Urinary bladder (tissue), 3 donors: ENCODE measurements at regions not wholly inside any gene's neighbourhood (a gene's known extent, or its start where the extent isn't known, plus 50 kb on each side); places are given as distances from the start of the nearest gene placed in this dataset.

ENCODE experiments used
- DNase-seq: peaks from one replicate; pipeline ENCODE4 v3.0.0-alpha.2; 2015; ENCODE audit errors: extremely low spot score
- H3K27ac ChIP-seq: one replicate; pipeline ENCODE4 v1.5.1; 2013; ENCODE audit warnings: low read depth, mild to moderate bottlenecking, moderate library complexity
- H3K36me3 ChIP-seq: one replicate; pipeline ENCODE4 v1.6.1; 2013; ENCODE audit warnings: mild to moderate bottlenecking, moderate library complexity; ENCODE audit not compliant: insufficient read depth
- H3K4me1 ChIP-seq: one replicate; pipeline ENCODE4 v1.6.1; 2013; ENCODE audit warnings: mild to moderate bottlenecking, moderate library complexity; ENCODE audit not compliant: insufficient read depth
- H3K4me3 ChIP-seq: one replicate; pipeline ENCODE4 v1.5.1; 2013; ENCODE audit warnings: low read depth, low read length
- WGBS: extraction: QIAGEN DNeasy Blood & Tissue Kit; methylation state at CpG from one replicate; pipeline ENCODE4 v1.1.7; 2013; 5-methylcytosine and 5-hydroxymethylcytosine counted together
- donor health status: healthy with polysubstance abuse.
- donor health status: healthy.

DNA sequence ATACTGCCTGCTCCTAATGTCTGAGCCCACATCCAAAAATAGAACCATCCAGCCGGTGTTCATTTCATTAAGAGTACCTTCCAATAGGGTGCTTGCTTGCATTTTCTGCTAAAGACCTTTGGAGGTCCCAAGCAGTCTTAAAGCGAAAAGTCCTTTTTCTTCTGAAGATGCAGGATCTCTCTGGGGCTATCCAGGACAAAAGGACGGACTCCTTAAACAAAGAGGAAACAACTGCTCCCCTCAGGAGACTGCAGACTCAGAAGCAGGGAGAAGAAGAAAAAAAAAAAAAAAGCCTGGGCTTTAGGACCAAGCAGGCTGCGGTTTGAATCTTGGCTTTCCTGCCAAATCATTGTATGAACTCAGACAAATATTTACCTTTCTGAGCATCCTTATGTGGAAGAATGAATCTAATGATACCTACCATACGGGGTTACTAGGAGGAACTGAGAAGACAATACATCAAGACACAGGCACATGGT lies 204.0 kb downstream of the PLPP3 start:
- Histone ChIP-seq H3K27ac (no peak overlapping the region), H3K4me1 (peaks cover 3% of the 10 kb centered on the region)

DNA sequence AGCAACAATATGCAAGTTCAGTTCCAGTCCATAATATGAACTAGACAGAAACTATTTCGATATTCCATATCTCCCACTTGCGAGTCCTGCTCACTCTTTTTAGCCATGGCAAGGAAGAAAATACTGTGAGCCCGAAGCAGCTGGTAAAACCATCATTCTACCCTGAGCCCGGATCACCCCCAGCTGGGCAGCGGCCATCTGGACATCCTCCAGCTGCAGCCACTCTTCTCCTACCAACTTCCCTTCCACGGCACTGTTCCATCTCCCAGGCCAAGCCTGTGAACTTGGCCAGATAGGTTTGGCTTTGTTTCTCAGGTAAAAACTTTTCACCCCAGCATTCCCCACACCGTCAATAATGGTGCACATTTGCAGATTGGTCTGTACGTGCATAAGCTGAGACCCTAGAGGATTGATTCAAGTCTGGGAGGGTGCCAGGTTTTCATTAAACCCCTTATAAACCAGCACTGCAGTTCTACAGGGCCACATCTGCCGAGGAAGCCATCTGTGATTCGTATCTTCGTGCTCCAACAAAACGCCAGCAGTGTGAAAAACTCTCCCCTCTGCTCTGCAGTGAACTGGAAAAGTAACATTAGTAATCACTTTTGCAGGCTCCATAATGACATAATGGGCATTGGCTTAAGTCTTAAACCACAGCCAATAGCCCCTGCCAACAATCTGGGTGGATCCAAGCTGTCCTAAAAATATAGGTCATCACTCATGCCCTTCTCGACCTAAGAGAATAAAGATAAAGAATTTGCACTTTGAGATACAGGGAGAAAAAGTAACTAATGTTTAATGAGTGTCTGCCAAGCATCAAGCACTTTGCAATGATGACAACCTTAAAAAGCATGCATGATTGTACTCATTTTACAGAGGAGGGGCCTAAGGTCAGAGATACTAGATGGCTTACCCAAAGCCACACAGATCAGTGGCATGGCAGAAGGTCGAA lies 205.1 kb downstream of the PLPP3 start:
- Histone ChIP-seq H3K36me3 (no peaks in the 10 kb centered on the region), H3K4me1 (peaks cover 3% of the 10 kb centered on the region), H3K27ac (no peak overlapping the region), H3K4me3 (no peak overlapping the region)
- DNase-seq = no peak
- WGBS = 35% methylated on average over 14 of the region's 14 CpGs

More for the DNA sequence above, 204.0 kb downstream of the PLPP3 start:
- no peaks in the 10 kb centered on the region for H3K36me3 ChIP-seq
- DNase-seq = no peak
- no peak overlapping the region for H3K4me3 ChIP-seq
- WGBS = 40% methylated on average over 5 of the region's 5 CpGs

DNA sequence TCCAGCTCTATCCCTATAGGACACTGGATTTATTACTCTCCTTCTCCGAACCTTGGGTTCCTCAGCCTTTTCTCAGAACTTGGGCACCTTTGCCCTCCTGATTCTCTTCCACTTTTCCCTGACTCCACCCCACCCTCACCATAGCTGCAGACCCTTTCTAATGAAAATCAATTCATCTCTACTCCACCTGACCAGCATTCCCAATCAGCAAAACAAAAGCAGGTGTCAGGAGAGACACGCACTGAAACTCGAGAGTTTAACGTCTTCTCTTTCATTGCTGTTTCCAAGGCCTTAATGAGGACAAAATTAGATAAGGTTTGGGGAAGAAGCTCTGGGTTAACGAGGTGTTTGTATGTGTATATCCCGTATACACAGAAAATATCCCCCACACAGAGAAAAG lies 208.8 kb downstream of the PLPP3 start:
- DNase-seq = no peak
- WGBS = 97% methylated on average over 6 of the region's 6 CpGs

DNA sequence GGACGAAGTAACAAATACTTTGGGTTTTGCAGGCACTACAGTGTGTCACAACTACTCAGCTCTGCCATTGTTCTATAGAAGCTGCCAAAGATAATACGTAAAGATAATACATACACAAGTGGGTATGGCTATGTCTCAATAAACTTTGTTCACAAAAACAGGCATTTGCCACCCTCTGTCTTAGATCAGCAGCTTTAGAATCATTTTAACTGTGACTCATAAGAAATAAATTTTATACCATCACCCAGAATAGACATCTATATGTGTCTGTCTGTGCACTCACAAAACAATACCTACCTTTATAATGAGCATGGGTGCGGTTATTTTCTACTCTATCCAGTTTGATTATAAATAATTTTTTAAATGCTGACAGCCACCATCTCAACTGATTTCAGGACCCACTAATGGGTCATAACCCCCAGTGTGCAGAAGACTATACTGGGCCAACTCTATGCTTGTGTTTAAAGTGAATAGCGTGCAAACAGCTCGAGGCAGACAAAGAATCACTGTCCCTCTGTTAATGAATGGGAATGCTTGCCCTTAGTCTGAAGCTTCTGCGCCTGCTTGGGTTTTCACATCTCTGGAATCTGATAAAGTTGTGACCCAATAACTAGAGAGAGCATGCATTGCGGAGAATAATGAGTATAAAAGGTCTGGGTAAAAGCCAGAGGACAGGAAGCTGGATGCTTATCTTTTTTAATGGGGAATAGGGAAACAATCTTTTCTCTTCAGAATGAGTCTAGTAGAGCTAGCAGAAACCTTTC lies 216.2 kb downstream of the PLPP3 start:
- H3K36me3 ChIP-seq = no peaks in the 10 kb centered on the region
- DNase-seq = no peak
- H3K4me1 ChIP-seq = no peaks in the 10 kb centered on the region
- WGBS = 83% methylated on average over 7 of the region's 7 CpGs
- H3K4me3 ChIP-seq = no peak overlapping the region
- H3K27ac ChIP-seq = no peak overlapping the region

More for the DNA sequence above, 208.8 kb downstream of the PLPP3 start:
- Histone ChIP-seq H3K4me3 (no peak overlapping the region), H3K36me3 (no peaks in the 10 kb centered on the region), H3K27ac (no peak overlapping the region), H3K4me1 (no peaks in the 10 kb centered on the region)

DNA sequence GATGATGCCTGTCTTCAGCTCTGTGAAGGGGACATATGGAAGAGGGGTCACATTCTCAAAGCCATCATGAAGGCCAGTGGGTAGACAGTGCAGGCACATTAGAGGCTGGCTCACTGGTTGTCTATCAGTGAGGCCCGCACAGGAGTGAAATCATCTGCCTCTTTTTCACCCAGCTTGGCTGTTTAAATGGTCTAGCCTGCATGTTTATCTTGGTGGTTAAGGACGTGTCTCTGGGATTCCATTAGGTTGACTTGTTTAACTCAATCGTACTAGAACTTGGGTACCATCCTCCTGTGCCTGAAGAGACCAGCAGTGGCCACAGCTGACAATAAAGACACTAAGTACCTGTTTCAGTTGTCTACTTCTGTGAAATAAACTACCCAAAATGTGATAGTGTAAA lies 219.3 kb downstream of the PLPP3 start:
- H3K27ac ChIP-seq = no peak overlapping the region
- WGBS = 72% methylated on average over 3 of the region's 3 CpGs
- no peaks in the 10 kb centered on the region for H3K4me1 ChIP-seq
- no peak overlapping the region for H3K4me3 ChIP-seq
- H3K36me3 ChIP-seq = no peaks in the 10 kb centered on the region
- no peak for DNase-seq

DNA sequence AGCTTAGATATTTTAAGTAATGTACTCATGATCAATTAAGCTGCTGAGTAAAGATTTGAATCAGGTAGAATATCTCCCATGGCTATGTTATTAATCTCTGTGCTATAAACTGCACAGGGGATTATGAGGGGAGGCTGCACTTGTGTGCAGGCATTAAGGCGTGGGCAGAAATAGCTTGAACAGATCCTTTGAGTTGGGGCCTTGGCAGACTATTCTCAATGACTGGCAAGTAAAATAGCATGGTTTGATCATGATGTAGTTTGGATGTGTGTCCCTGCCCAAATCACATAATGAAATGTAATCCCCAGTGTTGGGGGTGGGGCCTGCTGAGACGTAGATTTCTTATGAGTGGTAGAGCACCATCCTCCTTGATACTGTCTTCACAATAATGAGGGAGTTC lies 220.3 kb downstream of the PLPP3 start:
- Histone ChIP-seq H3K4me1 (no peaks in the 10 kb centered on the region), H3K4me3 (no peak overlapping the region), H3K27ac (no peak overlapping the region), H3K36me3 (no peaks in the 10 kb centered on the region)
- DNase-seq = no peak
- WGBS = 86% methylated on average over 2 of the region's 2 CpGs

DNA sequence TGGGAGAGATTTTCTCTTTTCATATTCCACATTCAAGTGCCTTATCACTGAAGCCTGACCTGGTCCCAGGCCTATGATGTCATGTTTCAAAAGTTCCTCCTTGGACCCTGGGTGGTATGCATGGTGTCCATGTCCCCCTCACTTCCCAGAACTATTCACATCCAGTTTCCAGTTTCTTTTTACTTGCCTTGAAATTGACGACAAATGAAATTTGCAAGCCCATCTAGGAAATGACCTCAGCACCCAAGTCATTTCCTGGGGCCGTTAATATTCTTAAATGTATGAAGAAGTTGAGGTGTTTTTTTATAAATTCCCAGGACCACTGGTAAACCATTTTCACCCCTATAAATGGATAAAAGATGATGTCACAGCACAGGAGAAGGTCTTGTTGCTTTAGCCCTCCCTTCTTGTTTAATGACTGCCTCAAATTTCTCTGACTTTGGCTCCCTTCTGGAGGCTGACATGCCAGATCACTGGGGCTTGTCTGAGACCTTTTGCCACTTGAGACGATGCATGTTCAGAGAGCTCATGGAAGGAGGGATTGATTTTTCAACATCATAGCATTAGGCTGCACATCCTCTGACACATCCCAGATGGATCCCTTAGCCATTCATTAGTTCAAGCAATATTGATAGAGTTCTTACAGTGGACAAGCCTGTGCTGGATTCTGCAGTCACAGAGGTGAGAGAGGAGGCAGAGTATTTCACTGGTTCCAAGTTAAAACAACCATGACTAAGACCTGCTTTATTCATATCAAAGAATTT lies 221.3 kb downstream of the PLPP3 start:
- no peaks in the 10 kb centered on the region for H3K36me3 ChIP-seq
- H3K4me1 ChIP-seq = no peaks in the 10 kb centered on the region
- H3K27ac ChIP-seq = no peak overlapping the region
- no peak overlapping the region for H3K4me3 ChIP-seq
- 57% methylated on average over 3 of the region's 3 CpGs for WGBS
- no peak for DNase-seq

DNA sequence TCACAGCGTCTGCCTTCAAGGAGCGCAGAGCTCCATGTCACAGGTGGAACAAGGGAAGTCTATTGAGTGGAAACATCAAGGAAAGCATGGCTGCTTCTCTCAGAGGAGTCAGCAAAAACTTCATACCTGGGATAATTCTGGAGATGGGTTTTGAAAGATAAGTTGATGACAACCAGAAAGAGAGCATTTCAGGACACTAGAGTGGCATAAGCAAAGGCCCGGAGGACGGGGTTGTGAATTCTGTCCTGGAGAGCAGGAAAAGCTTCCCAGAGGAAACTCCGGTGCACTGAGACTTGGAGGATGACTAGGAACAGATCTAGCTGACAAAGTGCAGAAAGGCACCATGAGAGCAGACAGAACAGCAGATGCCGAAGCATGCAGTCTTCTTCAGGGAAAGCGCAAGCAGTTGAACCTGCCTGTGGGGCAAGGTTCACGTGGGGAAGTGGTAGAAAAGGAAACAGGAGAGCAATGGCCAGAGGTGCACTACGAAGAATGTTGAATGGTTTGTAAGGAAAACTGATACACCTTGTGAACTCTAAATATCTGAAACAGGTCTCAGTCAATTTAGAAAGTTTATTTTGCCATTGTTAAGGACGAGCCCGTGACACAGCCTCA lies 222.9 kb downstream of the PLPP3 start:
- DNase-seq = no peak
- Histone ChIP-seq H3K4me3 (no peak overlapping the region), H3K27ac (no peak overlapping the region), H3K36me3 (no peaks in the 10 kb centered on the region), H3K4me1 (no peaks in the 10 kb centered on the region)
- 97% methylated on average over 11 of the region's 11 CpGs for WGBS

DNA sequence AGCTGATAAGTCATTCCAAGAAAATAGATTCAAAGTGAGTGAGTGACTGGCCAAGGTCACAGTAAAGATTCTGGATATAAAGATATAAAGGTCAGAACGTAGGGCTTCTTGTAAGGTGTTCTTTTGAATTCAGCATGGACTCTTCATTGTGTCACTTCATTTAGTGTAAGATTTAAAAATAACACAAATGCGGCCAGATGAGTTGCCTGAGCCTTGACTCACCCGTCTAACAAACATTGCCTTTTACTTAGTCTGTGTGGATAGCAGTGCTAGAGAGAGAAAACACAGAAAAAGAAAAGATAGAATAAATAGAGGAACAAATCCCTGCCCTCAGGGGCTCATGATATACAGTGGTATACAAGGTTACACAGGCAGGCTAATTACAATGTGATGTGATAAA lies 223.4 kb downstream of the PLPP3 start:
- H3K27ac ChIP-seq = no peak overlapping the region
- no peak overlapping the region for H3K4me3 ChIP-seq
- DNase-seq = no peak
- WGBS = 61% methylated on average over 3 of the region's 3 CpGs
- H3K36me3 ChIP-seq = no peaks in the 10 kb centered on the region
- H3K4me1 ChIP-seq = no peaks in the 10 kb centered on the region

DNA sequence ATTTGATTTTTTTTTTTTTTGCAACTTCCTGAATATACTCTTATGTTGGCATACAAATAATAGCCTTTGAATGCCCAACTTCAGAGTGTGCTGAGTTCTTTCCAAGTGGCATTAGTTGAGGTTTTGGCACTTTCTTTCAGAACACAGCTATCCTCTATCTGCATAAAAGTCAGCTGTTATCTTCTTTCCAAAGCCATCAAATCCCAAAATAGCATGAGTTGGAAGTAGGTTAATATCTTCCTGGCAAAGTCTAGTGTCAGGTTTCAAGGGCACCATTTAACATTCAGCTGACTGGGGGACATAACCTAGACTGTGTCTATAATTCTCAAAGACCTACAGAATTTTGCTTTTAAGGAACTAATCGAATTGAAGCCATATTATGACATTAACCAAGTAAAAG lies 223.9 kb downstream of the PLPP3 start:
- DNase-seq = no peak
- WGBS = 69% methylated on average over 1 of the region's 1 CpG
- Histone ChIP-seq H3K36me3 (no peaks in the 10 kb centered on the region), H3K4me1 (no peaks in the 10 kb centered on the region), H3K4me3 (no peak overlapping the region), H3K27ac (no peak overlapping the region)

DNA sequence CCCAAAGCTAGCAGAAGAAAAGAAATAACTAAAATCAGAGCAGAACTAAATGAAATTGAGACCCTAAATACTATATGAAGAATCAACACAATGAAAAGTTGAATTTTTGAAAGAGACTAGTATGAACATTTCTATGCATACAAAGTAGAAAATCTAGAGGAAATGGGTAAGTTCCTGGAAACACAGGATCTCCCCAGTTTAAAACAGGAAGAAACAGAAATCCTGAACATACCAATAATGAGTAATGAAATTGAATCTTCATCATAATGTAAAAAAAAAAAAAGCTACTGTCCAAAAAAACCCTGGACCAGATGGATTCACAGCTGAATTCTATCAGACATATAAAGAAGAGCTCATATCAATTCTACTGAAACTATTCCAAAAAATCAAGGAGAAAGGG lies 233.5 kb downstream of the PLPP3 start:
- no peak for DNase-seq
- no peak overlapping the region for H3K27ac ChIP-seq
- H3K4me3 ChIP-seq = no peak overlapping the region
- no peaks in the 10 kb centered on the region for H3K36me3 ChIP-seq
- no peaks in the 10 kb centered on the region for H3K4me1 ChIP-seq

DNA sequence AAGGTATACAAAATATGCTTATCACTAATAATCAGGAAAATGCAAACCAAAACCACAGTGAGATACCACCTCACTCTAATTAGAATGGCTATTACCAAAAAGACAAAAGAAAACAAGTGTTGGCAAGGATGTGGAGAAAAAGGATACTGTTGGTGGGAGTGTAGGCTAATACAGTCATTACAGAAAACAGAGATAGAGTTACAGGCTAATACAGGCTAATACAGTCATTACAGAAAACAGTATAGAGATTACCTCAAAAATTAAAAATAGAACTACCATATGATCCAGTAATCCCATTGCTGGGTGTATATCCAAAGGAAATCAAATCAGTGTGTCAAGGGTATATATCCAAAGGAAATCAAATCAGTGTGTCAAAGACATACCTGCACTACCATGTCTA lies 238.4 kb downstream of the PLPP3 start:
- Histone ChIP-seq H3K4me3 (no peak overlapping the region), H3K27ac (no peak overlapping the region), H3K36me3 (no peaks in the 10 kb centered on the region), H3K4me1 (no peaks in the 10 kb centered on the region)
- DNase-seq = no peak

DNA sequence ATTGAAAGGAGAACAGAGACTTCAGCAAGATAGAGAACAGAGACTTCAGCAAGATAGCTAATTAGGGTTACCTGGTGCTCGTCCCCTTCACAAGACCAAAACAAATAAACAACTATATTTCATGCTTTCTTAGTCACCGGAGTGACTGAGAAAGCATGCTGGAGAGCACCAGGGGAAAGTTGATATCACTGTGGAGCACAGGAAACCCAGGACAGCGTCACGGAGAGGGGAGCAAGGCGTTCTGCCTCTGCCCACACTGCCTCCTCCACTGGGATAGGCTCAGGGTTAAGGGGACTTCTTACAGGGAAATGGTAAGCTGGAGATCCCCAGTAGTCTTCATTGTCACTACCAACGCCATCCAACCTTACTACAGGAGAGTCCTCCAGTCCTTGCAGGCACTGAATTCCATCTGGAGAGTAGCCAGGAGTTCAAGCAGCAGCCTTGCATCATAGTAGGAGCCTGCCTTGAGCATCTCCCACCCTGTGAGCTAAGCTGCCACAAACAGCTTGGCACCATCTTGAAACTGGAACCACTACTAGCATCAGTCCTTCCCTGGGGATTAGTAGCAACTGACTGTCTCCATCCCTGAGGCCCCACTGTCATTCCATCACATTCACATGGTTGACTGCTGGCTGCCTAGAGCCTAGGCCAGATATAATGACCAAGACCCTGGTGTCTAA lies 239.4 kb downstream of the PLPP3 start:
- Histone ChIP-seq H3K27ac (no peak overlapping the region), H3K4me1 (no peaks in the 10 kb centered on the region), H3K36me3 (no peaks in the 10 kb centered on the region), H3K4me3 (no peak overlapping the region)
- DNase-seq = no peak
- WGBS = 91% methylated on average over 6 of the region's 6 CpGs
